GM12892 (cell line): ENCODE measurements at regions not wholly inside any gene's neighbourhood (a gene's known extent, or its start where the extent isn't known, plus 50 kb on each side); places are given as distances from the start of the nearest gene placed in this dataset.

Experiments used
- DNase-seq: peaks from one replicate; pipeline ENCODE4 v3.0.0; 2011; ENCODE audit not compliant: insufficient read length
- FAIRE-seq: peaks from 2 replicates; lab custom pipeline; 2011; peaks lifted over from hg19 to GRCh38; lab: Jason Lieb, UNC
- POLR2A ChIP-seq: IDR thresholded peaks from 2 replicates; pipeline ENCODE4 v1.6.1; 2011; ENCODE audit warnings: low read depth, low read length, control low read depth
- POLR2AphosphoS5 ChIP-seq: IDR thresholded peaks from 2 replicates; pipeline ENCODE4 v1.6.1; 2011; ENCODE audit warnings: low read depth, low read length, control low read depth
- TAF1 ChIP-seq: IDR thresholded peaks from 2 replicates; pipeline ENCODE4 v1.6.1; 2011; ENCODE audit warnings: low read depth, mild to moderate bottlenecking, control low read depth, low read length, borderline replicate concordance

- TF ChIP-seq POLR2AphosphoS5 (no peak), TAF1 (no peak), POLR2A (no peak)
- DNase-seq (no peak), FAIRE-seq (no peak)
Observed at GRCh38 chr11:104830508-104830907, 67.8 kb downstream of the CASP12 start.

GRCh38 chr11:104830080-104830479, 68.2 kb downstream of the CASP12 start:
- FAIRE-seq: no peak
- TF ChIP-seq TAF1 (no peak), POLR2AphosphoS5 (no peak), POLR2A (no peak)
- DNase-seq: no peak

DNA sequence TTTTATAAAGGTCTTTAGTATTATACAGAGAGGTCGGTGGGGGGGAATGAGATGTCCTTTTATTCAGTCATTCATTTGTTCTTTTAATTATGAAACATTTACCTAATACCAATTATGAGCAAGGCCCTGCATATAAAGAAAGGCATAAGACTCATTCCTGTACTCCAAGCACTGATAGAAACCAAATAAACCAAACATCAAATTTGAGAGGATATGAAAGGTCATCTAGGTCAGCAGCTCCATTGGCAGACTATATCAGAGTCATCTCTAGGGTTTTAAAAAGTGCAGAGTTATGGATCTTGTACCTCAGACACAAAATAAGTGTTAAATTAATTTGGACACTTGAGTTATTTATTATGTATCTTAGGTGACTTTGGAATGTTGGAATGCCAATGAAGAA, 71.5 kb downstream of the CASP12 start:
- no peak for DNase-seq
- TF ChIP-seq POLR2A: no peak
- no peak for TF ChIP-seq POLR2AphosphoS5
- no peak for TF ChIP-seq TAF1
- FAIRE-seq: peak; percentile 50

DNA sequence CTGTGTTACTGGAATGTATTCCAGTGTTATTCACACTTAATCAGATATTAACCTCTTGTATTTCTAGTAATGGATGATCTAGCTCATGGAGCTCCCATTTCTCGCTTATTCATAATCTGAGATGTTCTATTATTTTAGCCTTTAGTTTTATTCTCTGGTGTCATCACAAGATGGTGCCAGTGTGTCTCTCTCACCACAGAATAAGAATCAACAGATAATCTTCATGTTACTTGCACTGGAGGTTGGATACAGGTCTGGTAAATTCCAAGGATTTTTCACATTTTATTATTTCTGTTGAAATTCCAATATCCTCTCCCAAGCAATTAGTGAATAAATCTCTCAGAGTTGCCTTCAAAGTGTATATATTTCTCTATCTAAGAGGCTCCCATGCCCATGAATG, 74.6 kb downstream of the CASP12 start:
- FAIRE-seq (peak; percentile 46), DNase-seq (no peak)

DNA sequence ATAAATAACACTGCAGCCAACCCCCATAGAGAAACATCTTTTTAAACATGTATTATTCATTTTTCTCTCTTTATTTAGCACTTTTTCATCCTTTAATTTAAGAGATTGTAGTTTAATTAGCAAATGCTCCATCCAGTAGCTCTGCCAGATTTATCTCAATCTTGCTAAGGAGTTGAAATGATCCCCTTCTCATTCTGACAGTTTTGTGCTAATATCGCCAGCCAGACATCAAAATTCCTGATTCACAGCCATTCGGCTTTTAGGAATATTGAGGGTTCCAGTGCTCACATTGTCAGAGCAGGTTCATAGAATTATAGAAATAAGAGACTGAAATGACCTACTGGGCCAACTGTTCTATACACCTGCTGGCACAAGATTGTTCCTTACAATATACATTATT, 77.8 kb downstream of the CASP12 start:
- TF ChIP-seq POLR2AphosphoS5 (no peak), POLR2A (no peak), TAF1 (no peak)
- DNase-seq: no peak
- no peak for FAIRE-seq

More for the DNA sequence above, 74.6 kb downstream of the CASP12 start:
- TF ChIP-seq TAF1 (no peak), POLR2A (no peak), POLR2AphosphoS5 (no peak)

- TF ChIP-seq POLR2AphosphoS5: no peak
- TF ChIP-seq TAF1: no peak
- no peak for TF ChIP-seq POLR2A
- FAIRE-seq: no peak
- no peak for DNase-seq
Observed at GRCh38 chr11:104819603-104820002, 78.7 kb downstream of the CASP12 start.

GRCh38 chr11:104819107-104819506, 79.2 kb downstream of the CASP12 start:
- DNase-seq: no peak
- TF ChIP-seq POLR2AphosphoS5: no peak
- no peak for FAIRE-seq

DNA sequence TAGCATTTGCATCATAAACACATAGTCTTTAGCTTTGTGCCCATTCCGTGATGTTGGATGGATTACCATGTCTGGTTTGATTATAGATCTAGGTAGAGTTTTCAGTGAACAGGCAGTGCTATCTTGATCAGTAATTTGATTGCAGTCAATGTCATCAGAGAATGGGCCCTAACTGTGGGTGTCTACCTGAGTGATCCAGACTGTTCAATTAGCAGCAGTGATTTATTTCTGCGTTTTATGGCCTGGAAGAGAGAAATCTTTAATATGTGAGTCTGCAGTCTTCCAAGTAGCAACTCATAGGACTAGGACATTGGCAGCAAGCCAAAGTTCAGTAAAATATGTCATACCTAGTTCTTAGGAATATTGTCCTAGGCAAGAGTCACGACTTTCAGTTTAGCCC, 80.3 kb downstream of the CASP12 start:
- DNase-seq: no peak
- no peak for TF ChIP-seq TAF1
- TF ChIP-seq POLR2AphosphoS5: no peak
- no peak for TF ChIP-seq POLR2A
- FAIRE-seq: no peak

DNA sequence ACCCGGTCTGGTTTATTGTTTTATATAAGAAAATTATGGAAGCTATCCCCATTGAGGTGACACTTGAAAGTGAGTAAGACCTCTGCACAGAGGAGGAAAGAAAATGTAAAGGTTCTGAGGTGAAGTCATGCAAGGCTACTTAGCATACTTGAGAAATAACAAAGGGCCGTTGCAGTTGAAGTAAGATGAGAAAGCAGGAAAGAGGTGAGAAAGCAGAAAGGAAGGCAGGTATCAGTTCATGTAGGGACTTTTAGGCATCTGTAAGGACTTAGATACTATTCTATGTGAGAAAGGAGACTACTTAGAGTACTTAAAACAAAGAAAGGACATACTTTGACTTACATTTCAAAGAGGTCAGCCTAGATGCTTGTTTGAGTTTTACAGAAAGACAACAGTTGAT, 84.7 kb downstream of the CASP12 start:
- FAIRE-seq (no peak), DNase-seq (no peak)
- TF ChIP-seq POLR2A: no peak
- TF ChIP-seq TAF1: no peak
- no peak for TF ChIP-seq POLR2AphosphoS5

DNA sequence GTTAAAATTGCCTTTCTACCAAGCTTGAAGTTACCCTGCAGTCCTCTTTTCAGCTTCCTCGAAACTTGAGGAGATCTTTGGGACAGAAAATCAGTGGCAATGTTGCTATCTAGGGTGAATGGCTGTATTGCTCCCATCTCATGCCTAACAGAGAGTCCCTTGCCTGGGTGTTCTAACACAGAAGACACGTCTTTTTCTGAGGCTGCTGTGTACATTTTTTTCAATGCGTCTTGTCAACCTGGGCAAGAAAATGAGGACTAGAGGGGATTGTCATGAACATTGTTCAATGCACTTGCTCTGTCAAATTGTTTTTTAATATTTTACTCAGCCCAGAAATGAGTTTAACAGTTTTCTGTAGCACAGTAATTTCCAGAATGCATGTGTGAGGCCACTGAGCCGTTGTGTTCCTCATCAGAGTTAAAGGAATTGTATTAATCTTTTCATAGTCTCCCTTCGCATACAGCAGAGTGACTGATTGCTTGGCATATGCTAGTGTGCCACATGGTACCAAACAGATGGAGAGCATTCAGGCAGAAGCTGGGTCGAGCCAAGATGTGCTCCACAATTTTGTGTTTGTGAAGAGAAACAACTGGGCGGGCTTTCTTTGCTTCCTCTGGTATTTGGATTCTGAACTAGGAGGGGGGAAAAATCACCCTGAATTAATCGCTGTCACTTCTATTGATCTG, 86.0 kb downstream of the CASP12 start:
- FAIRE-seq (no peak), DNase-seq (no peak)
- TF ChIP-seq POLR2AphosphoS5: no peak
- TF ChIP-seq TAF1: no peak
- TF ChIP-seq POLR2A: no peak

GRCh38 chr11:104803776-104804175, 94.5 kb downstream of the CASP12 start:
- FAIRE-seq (no peak), DNase-seq (no peak)
- TF ChIP-seq POLR2AphosphoS5 (no peak), POLR2A (no peak), TAF1 (no peak)

DNA sequence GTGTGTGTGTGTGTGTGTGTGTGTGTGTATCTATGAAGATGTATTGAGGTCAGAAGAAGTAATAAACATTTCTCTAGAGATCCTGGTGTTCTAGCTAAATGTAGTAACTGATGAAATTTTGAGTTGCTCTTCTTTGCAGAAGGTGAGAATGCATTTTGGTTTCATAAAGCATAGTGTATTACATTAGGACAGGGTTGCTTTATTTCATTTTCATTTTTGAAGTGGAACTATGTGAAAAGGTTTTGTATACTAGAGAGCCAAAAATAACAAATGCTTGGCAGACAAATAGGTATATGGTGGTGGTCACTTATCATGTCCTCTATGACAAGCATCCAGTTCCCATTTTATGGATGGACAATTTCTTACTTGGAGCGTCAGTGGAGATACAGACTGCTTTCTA, 99.0 kb downstream of the CASP12 start:
- TF ChIP-seq POLR2A: no peak
- no peak for TF ChIP-seq TAF1
- no peak for TF ChIP-seq POLR2AphosphoS5
- DNase-seq: no peak
- peak; percentile 66 for FAIRE-seq

DNA sequence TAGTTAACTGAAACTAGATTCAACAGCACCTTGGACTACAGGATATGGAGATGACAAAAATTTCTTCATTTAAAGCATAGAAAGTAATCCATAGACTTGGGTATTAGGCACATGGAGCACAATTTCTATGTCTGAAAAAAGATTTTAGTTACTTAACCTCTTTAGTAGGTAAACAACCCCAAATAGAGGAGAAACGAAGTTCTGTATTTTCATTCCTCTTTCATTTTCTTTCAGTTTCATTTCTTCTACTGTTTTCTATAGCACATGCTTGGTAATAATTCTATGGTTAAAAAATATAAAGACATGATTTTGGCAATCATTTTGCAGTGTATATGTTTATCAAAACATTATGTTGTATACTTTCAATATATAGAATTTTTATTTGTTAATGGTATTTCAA, 99.5 kb downstream of the CASP12 start:
- FAIRE-seq (peak; percentile 36), DNase-seq (no peak)
- no peak for TF ChIP-seq TAF1
- no peak for TF ChIP-seq POLR2AphosphoS5
- no peak for TF ChIP-seq POLR2A
